ENCODE measurements at regions not wholly inside any gene's neighbourhood (a gene's known extent, or its start where the extent isn't known, plus 50 kb on each side); places are given as distances from the start of the nearest gene placed in this dataset.

- ATAC-seq (no peak), DNase-seq (no peak)
- intact Hi-C loops (cut with DNase I), result no loop called here
Measured at GRCh38 chr1:238318294-238319110, 427.8 kb upstream of the ZP4 start.

GRCh38 chr1:238312969-238313368, 422.2 kb upstream of the ZP4 start:
- no peak for DNase-seq
- no peak for ATAC-seq
- intact Hi-C loops (cut with DNase I), result no loop called here

DNA sequence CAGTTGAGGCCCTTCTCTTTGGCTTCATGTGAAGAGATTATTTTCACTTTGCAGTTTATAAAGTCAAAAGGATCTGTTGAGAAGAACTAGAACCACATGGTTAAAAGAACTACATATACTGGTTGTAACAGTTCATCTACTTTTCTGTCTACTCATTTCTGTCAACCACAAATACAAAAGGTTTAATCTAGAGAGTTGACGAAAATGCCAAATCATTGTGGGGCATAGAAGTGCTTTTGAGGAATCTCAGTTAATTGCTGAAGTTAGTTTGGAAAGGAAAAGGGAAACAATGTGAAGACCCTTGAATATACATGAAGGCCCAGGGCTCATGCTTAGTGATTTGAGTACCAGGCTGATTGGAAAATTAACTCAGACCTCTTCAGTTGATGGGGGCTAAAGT, 415.7 kb upstream of the ZP4 start:
- DNase-seq (no peak), ATAC-seq (no peak)
- intact Hi-C loops (cut with DNase I), result no loop called here

GRCh38 chr1:238302646-238303045, 411.9 kb upstream of the ZP4 start:
- DNase-seq, result no peak
- ATAC-seq, result no peak
- intact Hi-C loops (cut with DNase I), result no loop called here

GRCh38 chr1:238296371-238296770, 405.6 kb upstream of the ZP4 start:
- DNase-seq, result no peak
- no peak for ATAC-seq
- intact Hi-C loops (cut with DNase I), result no loop called here

DNA sequence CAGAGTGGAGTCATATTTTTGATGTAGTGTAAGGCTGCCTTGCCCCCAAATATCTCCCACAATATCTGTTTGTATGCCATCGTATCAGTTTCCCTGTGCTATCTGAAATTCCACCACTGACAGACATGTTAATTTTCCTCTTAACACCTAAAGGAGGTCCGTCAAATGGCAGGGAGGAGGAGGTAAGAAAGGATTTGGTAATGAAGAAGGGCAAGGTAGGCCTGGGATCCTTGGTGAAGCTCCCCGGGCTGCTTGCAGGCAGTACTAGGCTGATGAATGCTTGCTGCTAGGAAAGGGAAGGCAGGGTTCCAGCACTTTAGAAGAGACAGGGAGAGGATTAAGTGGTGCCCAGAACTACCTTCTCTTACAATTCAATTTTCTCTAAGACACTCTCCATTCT, 402.4 kb upstream of the ZP4 start:
- no peak for ATAC-seq
- intact Hi-C loops (cut with DNase I), result no loop called here

DNA sequence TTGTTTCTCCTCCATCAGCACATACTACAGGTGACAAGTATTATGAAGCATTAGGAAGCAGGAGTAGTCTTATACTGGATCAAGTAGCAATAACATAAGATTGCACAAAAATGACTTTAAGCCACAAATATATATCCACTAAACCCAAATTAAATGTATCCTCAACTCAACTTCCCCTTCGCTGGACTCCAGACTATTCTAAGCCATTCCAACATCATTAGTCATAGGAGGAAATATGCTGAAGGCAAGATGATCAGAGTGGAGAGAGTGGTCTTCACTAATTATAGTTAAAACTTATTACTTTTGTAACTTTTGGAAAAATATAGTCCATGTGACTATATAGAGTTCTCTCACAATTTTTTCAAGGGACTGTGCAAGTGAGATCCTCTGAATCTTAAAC, 390.7 kb upstream of the ZP4 start:
- DNase-seq (no peak), ATAC-seq (no peak)
- intact Hi-C loops (cut with DNase I), result no loop called here

More for the DNA sequence above, 402.4 kb upstream of the ZP4 start:
- no peak for DNase-seq

GRCh38 chr1:238279694-238280380, 389.1 kb upstream of the ZP4 start:
- DNase-seq (no peak), ATAC-seq (no peak)
- intact Hi-C loops (cut with DNase I), result no loop called here

GRCh38 chr1:238272145-238272544, 381.4 kb upstream of the ZP4 start:
- ATAC-seq, result no peak
- intact Hi-C loops (cut with DNase I), result no loop called here
- no peak for DNase-seq

DNA sequence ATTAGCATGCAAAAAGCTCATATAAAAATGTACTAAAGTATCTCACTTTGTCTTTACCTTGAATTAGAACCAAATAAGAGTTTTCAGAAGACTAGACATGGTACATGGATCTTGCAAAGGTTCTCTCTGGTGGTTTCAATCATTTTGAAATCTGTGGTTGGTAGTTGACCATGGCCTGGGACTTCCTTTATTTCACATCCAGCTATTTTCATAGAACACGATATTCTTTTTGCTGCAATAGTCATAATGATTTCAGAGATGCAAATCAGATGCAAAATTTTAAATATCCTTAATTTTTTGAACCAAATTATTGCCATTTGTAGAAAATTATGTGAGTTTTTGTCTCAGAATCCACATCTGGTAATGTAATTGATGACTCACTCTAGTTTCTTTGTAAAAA, 375.1 kb upstream of the ZP4 start:
- intact Hi-C loops (cut with DNase I), result no loop called here
- ATAC-seq (no peak), DNase-seq (no peak)

DNA sequence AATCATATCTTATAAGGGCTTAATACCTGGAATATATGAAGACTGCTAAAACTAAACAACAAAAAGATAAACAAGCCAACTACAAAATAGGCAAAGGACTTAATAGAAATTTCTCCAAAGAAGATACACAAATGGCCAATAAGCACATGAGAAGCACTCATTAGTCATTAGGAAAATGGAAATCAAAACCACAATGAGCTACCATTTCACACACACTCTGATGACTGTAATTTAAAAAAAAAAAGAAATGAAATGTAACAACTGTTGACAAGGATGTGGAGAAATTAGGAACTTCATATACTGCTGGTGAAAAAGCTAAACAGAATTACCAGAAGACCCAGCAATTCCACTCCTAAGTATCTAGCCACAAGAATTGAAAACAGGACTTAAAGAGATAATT, 374.2 kb upstream of the ZP4 start:
- intact Hi-C loops (cut with DNase I), result no loop called here
- no peak for ATAC-seq
- DNase-seq, result no peak

GRCh38 chr1:238258510-238258909, 367.8 kb upstream of the ZP4 start:
- ATAC-seq (no peak), DNase-seq (no peak)
- intact Hi-C loops (cut with DNase I), result no loop called here

GRCh38 chr1:238257018-238257621, 366.4 kb upstream of the ZP4 start:
- intact Hi-C loops (cut with DNase I), result no loop called here

DNA sequence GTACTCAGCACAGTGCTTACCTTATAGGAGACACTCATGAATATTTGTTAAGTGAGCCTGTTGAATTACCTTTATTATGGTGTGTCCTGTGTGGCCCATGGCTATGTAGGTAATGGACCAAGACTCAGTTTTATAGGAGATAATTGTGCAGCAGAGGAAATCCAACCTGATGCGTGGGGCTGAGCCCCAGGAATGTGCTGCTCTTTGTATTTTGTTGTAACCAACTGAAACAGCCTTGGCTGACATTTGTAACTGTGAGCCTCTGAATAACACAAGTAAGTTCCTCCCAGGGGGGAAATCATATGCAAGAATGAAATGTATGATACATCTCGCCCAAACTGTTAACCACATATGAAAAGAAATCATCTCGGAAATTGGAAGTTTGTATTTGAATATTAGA, 364.2 kb upstream of the ZP4 start:
- DNase-seq, result no peak
- intact Hi-C loops (cut with DNase I), result loop anchor here in 1 of 2 donors (5.0 kb wide), 1 partner anchor 1642 kb away; no protein-coding TSS in a partner anchor

More at GRCh38 chr1:238257018-238257621, 366.4 kb upstream of the ZP4 start:
- ATAC-seq, result no peak
- DNase-seq, result no peak

GRCh38 chr1:238252033-238252802, 361.5 kb upstream of the ZP4 start:
- ATAC-seq (no peak), DNase-seq (no peak)
- intact Hi-C loops (cut with DNase I), result loop anchor here in 1 of 2 donors (5.0 kb wide), 1 partner anchor 1645 kb away; no protein-coding TSS in a partner anchor

More for the DNA sequence above, 364.2 kb upstream of the ZP4 start:
- no peak for ATAC-seq

GRCh38 chr1:238248356-238248755, 357.6 kb upstream of the ZP4 start:
- ATAC-seq (no peak), DNase-seq (no peak)
- intact Hi-C loops (cut with DNase I), result no loop called here

DNA sequence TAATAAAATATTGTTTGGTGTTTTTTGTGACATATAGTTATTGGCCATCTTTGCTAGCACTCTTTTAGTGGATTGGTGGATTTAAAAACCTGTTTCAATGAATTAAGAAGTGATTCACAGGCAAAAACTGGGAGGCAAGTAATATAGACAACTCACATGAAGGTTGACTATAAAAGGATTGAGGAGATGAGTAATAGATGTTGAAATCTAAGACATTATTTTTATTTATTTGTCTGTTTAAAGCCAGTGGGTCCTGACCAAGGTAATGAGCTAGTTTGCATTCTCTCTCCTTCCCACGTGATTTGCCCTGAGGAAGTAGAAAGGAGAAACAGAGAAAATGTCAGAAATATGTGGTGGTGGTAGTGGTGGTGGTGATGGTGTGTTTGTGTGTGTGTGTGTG, 351.5 kb upstream of the ZP4 start:
- intact Hi-C loops (cut with DNase I), result no loop called here
- DNase-seq (no peak), ATAC-seq (no peak)

GRCh38 chr1:238241607-238242006, 350.9 kb upstream of the ZP4 start:
- DNase-seq (no peak), ATAC-seq (no peak)
- intact Hi-C loops (cut with DNase I), result no loop called here

- intact Hi-C loops (cut with DNase I), result no loop called here
- no peak for DNase-seq
- ATAC-seq, result no peak
Measured at GRCh38 chr1:238239343-238239742, 348.6 kb upstream of the ZP4 start.

DNA sequence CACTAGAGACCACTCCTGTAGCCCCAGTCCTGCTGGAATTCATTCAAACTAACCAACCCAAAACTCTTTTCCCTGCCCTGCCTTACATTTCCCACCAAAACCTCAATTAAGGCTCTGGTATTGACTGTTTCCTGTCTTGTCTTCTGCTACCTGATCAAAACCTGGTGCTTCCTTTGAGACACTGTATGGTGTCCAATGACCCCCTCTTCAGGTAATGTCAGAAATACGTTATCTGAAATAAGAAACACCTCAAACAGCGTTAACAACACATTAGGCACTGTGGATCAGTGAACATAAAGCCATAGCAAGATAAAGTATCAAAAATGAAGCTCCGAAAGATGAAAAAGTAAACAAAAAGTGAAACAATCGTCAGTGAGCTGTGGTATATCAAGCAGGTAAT, 343.2 kb upstream of the ZP4 start:
- ATAC-seq (no peak), DNase-seq (no peak)

More for the DNA sequence above, 343.2 kb upstream of the ZP4 start:
- intact Hi-C loops (cut with DNase I), result no loop called here
